ENCODE measurements at regions not wholly inside any gene's neighbourhood (a gene's known extent, or its start where the extent isn't known, plus 50 kb on each side); places are given as distances from the start of the nearest gene placed in this dataset.

- Histone ChIP-seq H3K36me3 (no peaks in the 10 kb centered on the region), H3K4me1 (no peaks in the 10 kb centered on the region), H3K27me3 (no peaks in the 10 kb centered on the region), H3K9me3 (peaks cover 6% of the 10 kb centered on the region), H3K27ac (no peak overlapping the region), H3K4me3 (no peak overlapping the region)
- no peak for DNase-seq (ENCODE audit: low spot score in 2 of 2)
- TF ChIP-seq EP300 (IDR thresholded peaks at IDR 0.05): no peak
- TF ChIP-seq, protein P1, sequence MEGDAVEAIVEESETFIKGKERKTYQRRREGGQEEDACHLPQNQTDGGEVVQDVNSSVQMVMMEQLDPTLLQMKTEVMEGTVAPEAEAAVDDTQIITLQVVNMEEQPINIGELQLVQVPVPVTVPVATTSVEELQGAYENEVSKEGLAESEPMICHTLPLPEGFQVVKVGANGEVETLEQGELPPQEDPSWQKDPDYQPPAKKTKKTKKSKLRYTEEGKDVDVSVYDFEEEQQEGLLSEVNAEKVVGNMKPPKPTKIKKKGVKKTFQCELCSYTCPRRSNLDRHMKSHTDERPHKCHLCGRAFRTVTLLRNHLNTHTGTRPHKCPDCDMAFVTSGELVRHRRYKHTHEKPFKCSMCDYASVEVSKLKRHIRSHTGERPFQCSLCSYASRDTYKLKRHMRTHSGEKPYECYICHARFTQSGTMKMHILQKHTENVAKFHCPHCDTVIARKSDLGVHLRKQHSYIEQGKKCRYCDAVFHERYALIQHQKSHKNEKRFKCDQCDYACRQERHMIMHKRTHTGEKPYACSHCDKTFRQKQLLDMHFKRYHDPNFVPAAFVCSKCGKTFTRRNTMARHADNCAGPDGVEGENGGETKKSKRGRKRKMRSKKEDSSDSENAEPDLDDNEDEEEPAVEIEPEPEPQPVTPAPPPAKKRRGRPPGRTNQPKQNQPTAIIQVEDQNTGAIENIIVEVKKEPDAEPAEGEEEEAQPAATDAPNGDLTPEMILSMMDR (IDR thresholded peaks at IDR 0.05): no peak
- TF ChIP-seq POLR2A (IDR thresholded peaks at IDR 0.05): no peak
- no peak for TF ChIP-seq POLR2AphosphoS5 (IDR thresholded peaks at IDR 0.05)
- WGBS: 86% methylated on average over 1 of the region's 1 CpG
Observed at GRCh38 chr4:13233755-13234154, 250.4 kb downstream of the RAB28 start.

GRCh38 chr4:13219971-13220370, 264.2 kb downstream of the RAB28 start:
- Histone ChIP-seq H3K4me3 (no peak overlapping the region), H3K4me1 (no peaks in the 10 kb centered on the region), H3K9me3 (no peaks in the 10 kb centered on the region), H3K27ac (no peak overlapping the region), H3K27me3 (no peaks in the 10 kb centered on the region), H3K36me3 (no peaks in the 10 kb centered on the region)
- no peak for TF ChIP-seq POLR2AphosphoS5 (IDR thresholded peaks at IDR 0.05)
- TF ChIP-seq POLR2A (IDR thresholded peaks at IDR 0.05): no peak
- TF ChIP-seq EP300 (IDR thresholded peaks at IDR 0.05): no peak
- TF ChIP-seq, protein P1 (IDR thresholded peaks at IDR 0.05): no peak
- 72% methylated on average over 4 of the region's 4 CpGs for WGBS
- no peak for DNase-seq (ENCODE audit: low spot score in 2 of 2)

GRCh38 chr4:13218326-13218958, 265.7 kb downstream of the RAB28 start:
- no peaks in the 10 kb centered on the region for H3K4me1 ChIP-seq
- no peak overlapping the region for H3K4me3 ChIP-seq
- TF ChIP-seq POLR2A (IDR thresholded peaks at IDR 0.05): no peak
- H3K27me3 ChIP-seq: no peaks in the 10 kb centered on the region
- no peaks in the 10 kb centered on the region for H3K9me3 ChIP-seq
- H3K36me3 ChIP-seq: no peaks in the 10 kb centered on the region
- no peak for DNase-seq (ENCODE audit: low spot score in 2 of 2)
- H3K27ac ChIP-seq: no peak overlapping the region
- 50% methylated on average over 4 of the region's 4 CpGs for WGBS

DNA sequence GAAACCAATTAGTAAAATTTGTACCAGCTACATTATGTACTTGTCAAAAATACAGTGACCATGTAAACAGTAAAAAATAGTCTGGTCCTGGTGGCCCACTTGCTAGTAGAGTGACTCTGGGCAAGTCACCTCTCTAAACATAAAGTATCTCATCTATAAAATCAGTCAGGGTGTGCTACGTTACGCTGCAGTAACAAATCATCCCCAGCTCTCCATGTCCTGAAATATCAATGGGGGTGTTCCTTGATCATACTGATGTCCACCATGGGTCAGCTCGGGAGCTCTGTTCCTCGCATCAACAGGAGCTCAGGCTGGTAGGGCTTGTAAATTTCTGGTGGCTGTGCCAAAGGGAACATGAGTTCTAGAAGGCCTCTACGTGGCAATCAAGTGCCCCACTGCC, 268.6 kb downstream of the RAB28 start:
- 91% methylated on average over 5 of the region's 5 CpGs for WGBS
- Histone ChIP-seq H3K36me3 (no peaks in the 10 kb centered on the region), H3K9me3 (no peaks in the 10 kb centered on the region), H3K4me3 (no peak overlapping the region), H3K27ac (no peak overlapping the region), H3K4me1 (no peaks in the 10 kb centered on the region), H3K27me3 (no peaks in the 10 kb centered on the region)
- no peak for DNase-seq (ENCODE audit: low spot score in 2 of 2)
- TF ChIP-seq, protein P1 (IDR thresholded peaks at IDR 0.05): no peak
- TF ChIP-seq POLR2A (IDR thresholded peaks at IDR 0.05): no peak
- TF ChIP-seq POLR2AphosphoS5 (IDR thresholded peaks at IDR 0.05): no peak
- no peak for TF ChIP-seq EP300 (IDR thresholded peaks at IDR 0.05)

- 91% methylated on average over 1 of the region's 1 CpG for WGBS
Observed at GRCh38 chr4:13212936-13213335, 271.2 kb downstream of the RAB28 start.

More at GRCh38 chr4:13212936-13213335, 271.2 kb downstream of the RAB28 start:
- Histone ChIP-seq H3K27me3 (no peaks in the 10 kb centered on the region), H3K27ac (no peak overlapping the region), H3K9me3 (no peaks in the 10 kb centered on the region), H3K36me3 (no peaks in the 10 kb centered on the region), H3K4me3 (no peak overlapping the region), H3K4me1 (no peaks in the 10 kb centered on the region)
- DNase-seq (ENCODE audit: low spot score in 2 of 2): no peak
- TF ChIP-seq POLR2A (IDR thresholded peaks at IDR 0.05): no peak
- no peak for TF ChIP-seq EP300 (IDR thresholded peaks at IDR 0.05)
- no peak for TF ChIP-seq POLR2AphosphoS5 (IDR thresholded peaks at IDR 0.05)
- TF ChIP-seq, protein P1 (IDR thresholded peaks at IDR 0.05): no peak
